Thoracic aorta (tissue), 2 donors: ENCODE measurements at regions not wholly inside any gene's neighbourhood (a gene's known extent, or its start where the extent isn't known, plus 50 kb on each side); places are given as distances from the start of the nearest gene placed in this dataset.
"Not testable (repeated sequence)": the region's sequence is repeated elsewhere in the genome, so short reads cannot be mapped to it uniquely, and the experiment has no call there.

ENCODE experiments used
- ATAC-seq: fragments of 150-250 bp; one replicate; pipeline ENCODE4 v1.8.0; 2017; ENCODE audit warnings: low read depth; ENCODE audit not compliant: insufficient number of reproducible peaks, low FRiP score
- DNase-seq: peaks from one replicate; pipeline ENCODE4 v3.0.0-alpha.2; 2020; ENCODE audit warnings: low spot score
- H3K27ac ChIP-seq, 2 donors: fragments of 200-600 bp; sonication (generic); 1 replicate in 1 of 2; 2 replicates in 1 of 2; pipeline ENCODE4 v1.5.1; 2016; ENCODE audit warnings: mild to moderate bottlenecking in 2 of 2, moderate library complexity in 2 of 2
- H3K27me3 ChIP-seq: fragments of 200-600 bp; sonication (generic); replicated peaks from 2 replicates; pipeline ENCODE4 v1.6.0; 2016; ENCODE audit warnings: mild to moderate bottlenecking; ENCODE audit not compliant: insufficient read depth
- H3K36me3 ChIP-seq: fragments of 200-600 bp; sonication (generic); one replicate; pipeline ENCODE4 v1.5.1; 2016
- H3K4me1 ChIP-seq, 2 donors: fragments of 200-600 bp; sonication (generic); 1 replicate in 1 of 2; 2 replicates in 1 of 2; pipeline versions ENCODE4 v1.5.1 to v1.6.0; 2016; ENCODE audit warnings: low read depth in 2 of 2, mild to moderate bottlenecking in 1 of 2; ENCODE audit not compliant: control insufficient read depth in 1 of 2
- H3K4me3 ChIP-seq: fragments of 200-600 bp; sonication (generic); 2 replicates; pipeline ENCODE4 v1.5.1; 2016; ENCODE audit warnings: mild to moderate bottlenecking
- H3K9me3 ChIP-seq: fragments of 200-600 bp; sonication (generic); 2 replicates; pipeline ENCODE4 v1.5.1; 2016
- CTCF ChIP-seq: fragments of 200-600 bp; sonication (generic); IDR thresholded peaks from one replicate; pipeline ENCODE4 v1.5.1; 2019; ENCODE audit warnings: antibody characterized with exemption

- TF ChIP-seq CTCF, result no peak
- Histone ChIP-seq H3K27me3 (no peaks in the 10 kb centered on the region), H3K9me3 (no peaks in the 10 kb centered on the region), H3K27ac (no peak overlapping the region), H3K36me3 (no peaks in the 10 kb centered on the region), H3K4me1 (no peaks in the 10 kb centered on the region), H3K4me3 (no peak overlapping the region)
- no peak for DNase-seq
- ATAC-seq, result no peak
Observed at GRCh38 chr16:59342669-59343068, 608.6 kb upstream of the GOT2 start.

DNA sequence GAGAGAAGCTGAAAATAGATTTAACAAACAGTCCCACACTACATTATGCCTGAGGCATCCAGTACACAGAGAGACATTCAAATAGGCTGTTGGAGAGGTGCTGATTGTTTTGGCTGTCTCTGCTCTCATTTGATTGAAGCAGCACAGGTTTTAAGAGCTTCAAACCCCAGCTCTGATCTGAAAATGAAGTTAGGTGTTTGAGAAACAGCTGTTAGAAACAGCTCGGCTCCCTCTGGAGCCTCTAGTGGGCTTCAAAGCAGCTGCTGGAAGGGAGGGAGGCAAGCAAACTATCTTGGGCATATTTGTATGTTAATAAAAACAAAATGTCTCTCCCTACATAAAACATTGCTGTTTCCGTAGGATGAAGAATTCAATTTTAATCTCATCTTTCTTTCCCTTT lies 607.3 kb upstream of the GOT2 start:
- Histone ChIP-seq H3K9me3 (no peaks in the 10 kb centered on the region), H3K27ac (no peak overlapping the region), H3K4me3 (no peak overlapping the region), H3K36me3 (no peaks in the 10 kb centered on the region), H3K27me3 (no peaks in the 10 kb centered on the region), H3K4me1 (no peaks in the 10 kb centered on the region)
- no peak for TF ChIP-seq CTCF
- ATAC-seq (no peak), DNase-seq (no peak)

DNA sequence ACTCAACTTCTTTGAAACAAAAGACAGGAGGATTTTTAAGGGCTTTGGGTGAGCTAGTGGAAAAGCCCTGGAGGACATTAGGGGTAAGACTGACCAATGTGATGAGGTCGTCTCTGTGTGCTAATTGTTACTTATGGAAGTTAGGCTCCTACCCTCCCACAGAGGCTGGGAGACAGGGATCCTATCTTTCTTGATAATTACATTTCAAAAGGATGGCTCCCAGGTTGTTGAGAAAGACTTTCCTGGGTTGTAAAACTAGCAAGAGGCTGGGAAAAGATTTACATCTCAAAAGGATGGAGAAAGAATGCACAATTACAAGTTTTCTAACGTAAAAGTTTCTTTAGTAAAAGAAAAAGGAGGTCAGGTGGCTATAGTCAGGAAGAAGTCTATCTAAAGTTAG lies 605.8 kb upstream of the GOT2 start:
- no peak for DNase-seq
- ATAC-seq, result no peak
- H3K9me3 ChIP-seq, result no peaks in the 10 kb centered on the region
- no peaks in the 10 kb centered on the region for H3K4me1 ChIP-seq
- no peak overlapping the region for H3K27ac ChIP-seq
- H3K4me3 ChIP-seq, result no peak overlapping the region
- TF ChIP-seq CTCF, result no peak
- H3K36me3 ChIP-seq, result no peaks in the 10 kb centered on the region
- H3K27me3 ChIP-seq, result no peaks in the 10 kb centered on the region

GRCh38 chr16:59336136-59336695 lies 602.1 kb upstream of the GOT2 start:
- H3K4me1 ChIP-seq, result no peaks in the 10 kb centered on the region
- H3K27ac ChIP-seq, result no peak overlapping the region
- ATAC-seq (no peak), DNase-seq (no peak)
- no peaks in the 10 kb centered on the region for H3K27me3 ChIP-seq
- no peaks in the 10 kb centered on the region for H3K9me3 ChIP-seq
- H3K36me3 ChIP-seq, result no peaks in the 10 kb centered on the region
- H3K4me3 ChIP-seq, result no peak overlapping the region
- TF ChIP-seq CTCF, result no peak

GRCh38 chr16:59331708-59332107 lies 597.6 kb upstream of the GOT2 start:
- not testable (repeated sequence) for H3K27ac ChIP-seq, H3K27me3 ChIP-seq, H3K9me3 ChIP-seq, DNase-seq, ATAC-seq, H3K4me1 ChIP-seq, H3K4me3 ChIP-seq, H3K36me3 ChIP-seq

DNA sequence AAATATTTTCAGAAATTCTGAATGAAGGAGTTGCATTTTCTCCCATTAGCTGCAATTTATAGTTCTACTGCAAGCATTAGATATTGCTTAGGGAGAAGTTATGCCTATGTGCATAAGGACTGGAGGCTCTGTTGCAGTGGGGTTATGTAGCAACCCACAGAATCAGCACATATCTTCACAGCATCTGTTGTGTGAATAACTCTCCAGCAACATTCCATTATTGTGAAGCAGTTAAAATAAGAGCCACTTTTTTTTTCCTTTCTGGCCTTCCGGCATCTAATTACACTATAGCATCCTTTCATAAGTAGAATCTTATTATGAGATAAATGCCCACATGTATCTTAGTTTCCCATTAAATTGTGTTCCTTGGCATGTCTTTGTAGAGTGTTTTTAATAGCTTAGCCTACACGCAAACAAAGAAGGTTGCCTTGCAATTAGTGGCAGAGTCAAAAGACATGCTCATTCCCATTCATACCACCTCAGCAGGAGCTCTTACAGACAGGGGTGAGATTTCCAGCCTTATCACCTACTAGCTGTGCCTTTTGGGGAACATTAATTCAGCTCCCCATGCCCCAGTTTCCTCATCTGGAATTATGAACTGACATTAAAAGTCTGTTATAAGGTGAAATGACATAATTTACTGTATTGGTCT lies 596.0 kb upstream of the GOT2 start:
- Histone ChIP-seq H3K4me1 (no peaks in the 10 kb centered on the region), H3K27me3 (no peaks in the 10 kb centered on the region), H3K36me3 (no peaks in the 10 kb centered on the region), H3K4me3 (no peak overlapping the region), H3K27ac (no peak overlapping the region), H3K9me3 (no peaks in the 10 kb centered on the region)
- ATAC-seq (no peak), DNase-seq (no peak)
- no peak for TF ChIP-seq CTCF
